ENCODE measurements at regions not wholly inside any gene's neighbourhood (a gene's known extent, or its start where the extent isn't known, plus 50 kb on each side); places are given as distances from the start of the nearest gene placed in this dataset.

- DNase-seq (ENCODE audit: low read depth): no peak
Measured at GRCh38 chr7:68434857-68435256, 1163.4 kb upstream of the AUTS2 start.

- DNase-seq (ENCODE audit: low read depth): no peak
Measured at GRCh38 chr7:68438016-68438415, 1160.3 kb upstream of the AUTS2 start.

GRCh38 chr7:68438811-68439210, 1159.5 kb upstream of the AUTS2 start:
- no peak for DNase-seq (ENCODE audit: low read depth)

- DNase-seq (ENCODE audit: low read depth): no peak
Measured at GRCh38 chr7:68439897-68440296, 1158.4 kb upstream of the AUTS2 start.

- DNase-seq (ENCODE audit: low read depth): no peak
Measured at GRCh38 chr7:68440866-68441265, 1157.4 kb upstream of the AUTS2 start.

- DNase-seq (ENCODE audit: low read depth): no peak
Measured at GRCh38 chr7:68441645-68442044, 1156.6 kb upstream of the AUTS2 start.

- DNase-seq (ENCODE audit: low read depth): no peak
Measured at GRCh38 chr7:68442931-68443631, 1155.2 kb upstream of the AUTS2 start.

GRCh38 chr7:68444042-68444441, 1154.2 kb upstream of the AUTS2 start:
- no peak for DNase-seq (ENCODE audit: low read depth)

GRCh38 chr7:68444956-68445355, 1153.3 kb upstream of the AUTS2 start:
- DNase-seq (ENCODE audit: low read depth): no peak

- no peak for DNase-seq (ENCODE audit: low read depth)
Measured at GRCh38 chr7:68446183-68446582, 1152.1 kb upstream of the AUTS2 start.

GRCh38 chr7:68449099-68449498, 1149.2 kb upstream of the AUTS2 start:
- no peak for DNase-seq (ENCODE audit: low read depth)

- no peak for DNase-seq (ENCODE audit: low read depth)
Measured at GRCh38 chr7:68449816-68450215, 1148.5 kb upstream of the AUTS2 start.

- no peak for DNase-seq (ENCODE audit: low read depth)
Measured at GRCh38 chr7:68454931-68455330, 1143.3 kb upstream of the AUTS2 start.

GRCh38 chr7:68456469-68456868, 1141.8 kb upstream of the AUTS2 start:
- DNase-seq (ENCODE audit: low read depth): no peak

- DNase-seq (ENCODE audit: low read depth): no peak
Measured at GRCh38 chr7:68457481-68457880, 1140.8 kb upstream of the AUTS2 start.

- DNase-seq (ENCODE audit: low read depth): no peak
Measured at GRCh38 chr7:68458010-68458908, 1140.0 kb upstream of the AUTS2 start.

- no peak for DNase-seq (ENCODE audit: low read depth)
Measured at GRCh38 chr7:68461430-68461829, 1136.8 kb upstream of the AUTS2 start.

GRCh38 chr7:68470836-68471435, 1127.3 kb upstream of the AUTS2 start:
- DNase-seq (ENCODE audit: low read depth): no peak

- no peak for DNase-seq (ENCODE audit: low read depth)
Measured at GRCh38 chr7:68472688-68473087, 1125.6 kb upstream of the AUTS2 start.

- no peak for DNase-seq (ENCODE audit: low read depth)
Measured at GRCh38 chr7:68474661-68475216, 1123.5 kb upstream of the AUTS2 start.

GRCh38 chr7:68476966-68477365, 1121.3 kb upstream of the AUTS2 start:
- no peak for DNase-seq (ENCODE audit: low read depth)

GRCh38 chr7:68478326-68478725, 1119.9 kb upstream of the AUTS2 start:
- DNase-seq (ENCODE audit: low read depth): no peak

GRCh38 chr7:68482800-68483199, 1115.5 kb upstream of the AUTS2 start:
- DNase-seq (ENCODE audit: low read depth): no peak
